ENCODE measurements at regions not wholly inside any gene's neighbourhood (a gene's known extent, or its start where the extent isn't known, plus 50 kb on each side); places are given as distances from the start of the nearest gene placed in this dataset.

GRCh38 chr13:73794755-73795154 is 339.4 kb downstream of the KLF12 start:
- H3K9me3 ChIP-seq: no peaks in the 10 kb centered on the region
- H3K27ac ChIP-seq: no peak overlapping the region
- no peak for ATAC-seq (ENCODE audit: insufficient number of reproducible peaks, low FRiP score, low read depth)

DNA sequence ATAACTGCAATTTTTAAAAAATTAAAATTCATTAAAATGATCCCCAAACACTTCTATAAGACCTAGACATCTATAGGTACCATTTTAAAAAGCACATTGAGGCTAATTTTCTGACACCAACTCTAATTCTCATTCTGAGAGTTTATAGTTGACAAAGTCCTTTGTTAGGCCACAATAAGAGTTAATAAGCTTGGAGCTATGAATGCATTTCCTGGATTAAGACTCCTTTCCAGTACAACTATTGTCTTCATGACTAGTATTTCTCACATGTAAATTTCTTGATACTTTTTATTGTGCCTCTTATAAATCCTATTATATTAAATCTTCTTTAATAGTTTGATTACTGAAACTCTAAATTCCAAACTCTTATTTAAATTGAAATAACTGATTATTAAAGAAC is 340.8 kb downstream of the KLF12 start:
- no peak for TF ChIP-seq CTCF (IDR thresholded peaks at IDR 0.05)
- Histone ChIP-seq H3K27me3 (replicated peaks; ENCODE audit: insufficient read depth) (no peaks in the 10 kb centered on the region), H3K36me3 (no peaks in the 10 kb centered on the region), H3K9me3 (no peaks in the 10 kb centered on the region), H3K4me3 (no peak overlapping the region), H3K27ac (no peak overlapping the region), H3K4me1 (ENCODE audit: control insufficient read depth in 1 of 2, low read depth in 2 of 2) (peaks cover 0 to 7% of the 10 kb centered on the region in 2 donors)
- DNase-seq (ENCODE audit: low spot score) (no peak), ATAC-seq (ENCODE audit: insufficient number of reproducible peaks, low FRiP score, low read depth) (no peak)

More at GRCh38 chr13:73794755-73795154, 339.4 kb downstream of the KLF12 start:
- Histone ChIP-seq H3K36me3 (no peaks in the 10 kb centered on the region), H3K4me1 (ENCODE audit: control insufficient read depth in 1 of 2, low read depth in 2 of 2) (no peaks in the 10 kb centered on the region), H3K4me3 (no peak overlapping the region), H3K27me3 (replicated peaks; ENCODE audit: insufficient read depth) (no peaks in the 10 kb centered on the region)
- no peak for TF ChIP-seq CTCF (IDR thresholded peaks at IDR 0.05)
- no peak for DNase-seq (ENCODE audit: low spot score)

GRCh38 chr13:73792796-73793195 is 341.4 kb downstream of the KLF12 start:
- H3K27ac ChIP-seq: no peak overlapping the region
- peaks cover 0 to 7% of the 10 kb centered on the region in 2 donors for H3K4me1 ChIP-seq (ENCODE audit: control insufficient read depth in 1 of 2, low read depth in 2 of 2)
- H3K27me3 ChIP-seq (replicated peaks; ENCODE audit: insufficient read depth): no peaks in the 10 kb centered on the region
- DNase-seq (ENCODE audit: low spot score) (no peak), ATAC-seq (ENCODE audit: insufficient number of reproducible peaks, low FRiP score, low read depth) (no peak)
- no peak for TF ChIP-seq CTCF (IDR thresholded peaks at IDR 0.05)
- H3K36me3 ChIP-seq: no peaks in the 10 kb centered on the region
- no peaks in the 10 kb centered on the region for H3K9me3 ChIP-seq
- H3K4me3 ChIP-seq: no peak overlapping the region

- no peaks in the 10 kb centered on the region for H3K4me1 ChIP-seq (ENCODE audit: control insufficient read depth in 1 of 2, low read depth in 2 of 2)
- H3K9me3 ChIP-seq: no peaks in the 10 kb centered on the region
- no peaks in the 10 kb centered on the region for H3K27me3 ChIP-seq (replicated peaks; ENCODE audit: insufficient read depth)
- no peak overlapping the region for H3K27ac ChIP-seq
- no peak for DNase-seq (ENCODE audit: low spot score)
- no peak for ATAC-seq (ENCODE audit: insufficient number of reproducible peaks, low FRiP score, low read depth)
- H3K36me3 ChIP-seq: no peaks in the 10 kb centered on the region
- TF ChIP-seq CTCF (IDR thresholded peaks at IDR 0.05): no peak
- H3K4me3 ChIP-seq: no peak overlapping the region
These were observed 351.5 kb downstream of the KLF12 start for GRCh38 chr13:73782450-73783449.

- Histone ChIP-seq H3K4me3 (no peak overlapping the region), H3K27me3 (replicated peaks; ENCODE audit: insufficient read depth) (no peaks in the 10 kb centered on the region), H3K4me1 (ENCODE audit: control insufficient read depth in 1 of 2, low read depth in 2 of 2) (no peaks in the 10 kb centered on the region), H3K36me3 (no peaks in the 10 kb centered on the region), H3K9me3 (no peaks in the 10 kb centered on the region), H3K27ac (no peak overlapping the region)
- DNase-seq (ENCODE audit: low spot score) (no peak), ATAC-seq (ENCODE audit: insufficient number of reproducible peaks, low FRiP score, low read depth) (no peak)
- no peak for TF ChIP-seq CTCF (IDR thresholded peaks at IDR 0.05)
These were observed 352.8 kb downstream of the KLF12 start for GRCh38 chr13:73781384-73781783.
